Mesenchymal stem cell (in vitro differentiated cells and primary cell): ENCODE measurements at regions not wholly inside any gene's neighbourhood (a gene's known extent, or its start where the extent isn't known, plus 50 kb on each side); places are given as distances from the start of the nearest gene placed in this dataset.

Source experiments
- DNase-seq: peaks from one replicate; pipeline ENCODE4 v3.0.0-alpha.2; 2013
- H2AFZ ChIP-seq: one replicate; pipeline ENCODE4 v1.6.1; 2013; ENCODE audit warnings: low read depth, mild to moderate bottlenecking, control low read depth, inconsistent platforms, low read length, moderate library complexity
- H2AK5ac ChIP-seq: 2 replicates; pipeline ENCODE4 v1.6.1; 2013; ENCODE audit warnings: low read length, moderate library complexity, mild to moderate bottlenecking, inconsistent platforms; ENCODE audit not compliant: severe bottlenecking
- H2BK120ac ChIP-seq: one replicate; pipeline ENCODE4 v1.6.1; 2013; ENCODE audit warnings: low read depth, mild to moderate bottlenecking, inconsistent platforms, low read length, moderate library complexity
- H2BK12ac ChIP-seq, 2 experiments: one replicate each; pipeline ENCODE4 v1.6.1; 2013; ENCODE audit warnings: inconsistent platforms in 2 of 2, low read length in 2 of 2, mild to moderate bottlenecking in 2 of 2, moderate library complexity in 2 of 2, control low read depth in 1 of 2
- H2BK15ac ChIP-seq: one replicate; pipeline ENCODE4 v1.6.1; 2013; ENCODE audit warnings: mild to moderate bottlenecking, low read depth, inconsistent platforms; ENCODE audit not compliant: poor library complexity, severe bottlenecking
- H2BK5ac ChIP-seq: 2 replicates; pipeline ENCODE4 v1.6.1; 2013; ENCODE audit warnings: low read depth, mild to moderate bottlenecking, low read length, control low read depth, inconsistent platforms; ENCODE audit not compliant: poor library complexity, severe bottlenecking
- H3K14ac ChIP-seq, 2 experiments: one replicate each; pipeline ENCODE4 v1.6.1; 2013; ENCODE audit warnings: inconsistent platforms in 2 of 2, low read length in 2 of 2, control low read depth in 1 of 2, mild to moderate bottlenecking in 1 of 2, moderate library complexity in 1 of 2
- H3K18ac ChIP-seq, 2 experiments: one replicate each; pipeline ENCODE4 v1.6.1; 2013; ENCODE audit warnings: inconsistent platforms in 2 of 2, low read length in 2 of 2, control low read depth in 1 of 2, low read depth in 1 of 2, mild to moderate bottlenecking in 1 of 2
- H3K23ac ChIP-seq, 2 experiments: one replicate each; pipeline ENCODE4 v1.6.1; 2013; ENCODE audit warnings: inconsistent platforms in 2 of 2, low read length in 2 of 2, mild to moderate bottlenecking in 2 of 2, moderate library complexity in 2 of 2, control low read depth in 1 of 2
- H3K27ac ChIP-seq: 2 replicates; pipeline ENCODE4 v1.5.1; 2013; ENCODE audit warnings: mild to moderate bottlenecking, moderate library complexity, low read length, control low read depth, inconsistent platforms; ENCODE audit not compliant: poor library complexity, severe bottlenecking
- H3K27me3 ChIP-seq, 2 experiments: 2 replicates each; pipeline versions ENCODE4 v1.6.1 to v1.7.0; 2013; ENCODE audit warnings: low read length in 2 of 2, mild to moderate bottlenecking in 2 of 2, moderate library complexity in 2 of 2, control low read depth in 1 of 2, inconsistent platforms in 1 of 2; ENCODE audit not compliant: control insufficient read depth in 1 of 2, insufficient read depth in 1 of 2
- H3K36me3 ChIP-seq, 2 experiments: 2 replicates each; pipeline versions ENCODE4 v1.6.1 to v1.7.0; 2013; ENCODE audit warnings: low read length in 2 of 2, control low read depth in 1 of 2, inconsistent platforms in 1 of 2, low read depth in 1 of 2, mild to moderate bottlenecking in 1 of 2; ENCODE audit not compliant: insufficient read depth in 2 of 2, control insufficient read depth in 1 of 2
- H3K4ac ChIP-seq, 2 experiments: one replicate each; pipeline ENCODE4 v1.6.1; 2013; ENCODE audit warnings: inconsistent platforms in 2 of 2, low read length in 2 of 2, mild to moderate bottlenecking in 2 of 2, moderate library complexity in 2 of 2, control low read depth in 1 of 2, low read depth in 1 of 2
- H3K4me1 ChIP-seq: 2 replicates; pipeline ENCODE4 v1.6.1; 2013; ENCODE audit warnings: low read depth, low read length, control low read depth; ENCODE audit not compliant: control insufficient read depth, insufficient read depth
- H3K4me2 ChIP-seq: 2 replicates; pipeline ENCODE4 v1.6.1; 2013; ENCODE audit warnings: low read length, mild to moderate bottlenecking, inconsistent platforms; ENCODE audit not compliant: poor library complexity, severe bottlenecking
- H3K4me3 ChIP-seq, 2 experiments: 2 replicates each; pipeline versions ENCODE4 v1.5.1 to v1.7.0; 2013; ENCODE audit warnings: low read length in 2 of 2, mild to moderate bottlenecking in 2 of 2, control low read depth in 1 of 2, low read depth in 1 of 2; ENCODE audit not compliant: insufficient read depth in 1 of 2
- H3K79me1 ChIP-seq: replicated peaks from 2 replicates; pipeline ENCODE4 v1.6.1; 2013; ENCODE audit warnings: mild to moderate bottlenecking, control low read depth, low read length, inconsistent platforms; ENCODE audit not compliant: poor library complexity, severe bottlenecking
- H3K9ac ChIP-seq: 2 replicates; pipeline ENCODE4 v1.7.0; 2013; ENCODE audit warnings: mild to moderate bottlenecking, low read length, moderate library complexity
- H3K9me3 ChIP-seq: 2 replicates; pipeline ENCODE4 v1.7.0; 2013; ENCODE audit warnings: mild to moderate bottlenecking, low read length; ENCODE audit not compliant: control insufficient read depth
- H4K8ac ChIP-seq: one replicate; pipeline ENCODE4 v1.6.1; 2013; ENCODE audit warnings: inconsistent platforms, mild to moderate bottlenecking, low read length, moderate library complexity
- H4K91ac ChIP-seq: one replicate; pipeline ENCODE4 v1.6.1; 2013; ENCODE audit warnings: mild to moderate bottlenecking, low read length, inconsistent platforms
- WGBS: methylation state at CpG from one replicate; pipeline ENCODE4 v1.1.7; 2013; ENCODE audit warnings: mixed read lengths; 5-methylcytosine and 5-hydroxymethylcytosine counted together

- WGBS: 93% methylated on average over 5 of the region's 5 CpGs
These were observed 469.5 kb upstream of the FAM241A start for GRCh38 chr4:111675746-111676145.

DNA sequence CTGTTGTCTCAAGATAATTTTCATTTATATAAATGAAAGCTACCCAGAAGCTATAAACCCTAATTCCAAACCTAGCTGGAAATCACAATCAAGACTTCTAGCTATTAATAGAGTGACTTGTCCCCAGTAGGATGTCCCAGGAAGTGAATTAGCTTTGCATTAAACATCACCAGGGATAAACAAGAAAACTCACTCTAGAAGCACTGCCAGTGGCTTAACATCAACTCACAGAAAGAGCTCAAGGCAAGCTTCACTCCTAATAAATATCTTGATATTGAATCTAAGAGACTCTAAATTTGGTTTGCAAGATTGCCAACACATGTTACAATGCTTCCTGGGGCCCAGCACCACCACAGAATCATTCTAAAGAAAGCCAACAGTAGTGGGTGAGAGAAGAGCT lies 468.7 kb upstream of the FAM241A start:
- peak overlapping the region; percentile 12 for H3K9ac ChIP-seq
- no peak overlapping the region for H4K8ac ChIP-seq

More at GRCh38 chr4:111675746-111676145, 469.5 kb upstream of the FAM241A start:
- Histone ChIP-seq H3K4me2 (no peak overlapping the region), H2AFZ (no peak overlapping the region), H3K23ac (no peak overlapping the region), H3K14ac (no peak overlapping the region), H3K9me3 (no peaks in the 10 kb centered on the region), H3K27ac (no peak overlapping the region), H2AK5ac (no peak overlapping the region), H4K8ac (no peak overlapping the region), H3K27me3 (no peaks in the 10 kb centered on the region), H3K79me1 (no peaks in the 10 kb centered on the region), H2BK15ac (no peak overlapping the region), H2BK12ac (no peak overlapping the region), H3K18ac (no peak overlapping the region), H2BK120ac (no peak overlapping the region), H4K91ac (no peak overlapping the region), H3K4me3 (no peak overlapping the region), H3K36me3 (no peaks in the 10 kb centered on the region), H3K4ac (no peak overlapping the region), H3K4me1 (no peaks in the 10 kb centered on the region), H3K9ac (no peak overlapping the region), H2BK5ac (no peak overlapping the region)
- no peak for DNase-seq

GRCh38 chr4:111678479-111678878 lies 466.8 kb upstream of the FAM241A start:
- Histone ChIP-seq H3K4me1 (no peaks in the 10 kb centered on the region), H3K79me1 (no peaks in the 10 kb centered on the region), H3K9me3 (no peaks in the 10 kb centered on the region), H3K4ac (no peak overlapping the region), H2BK5ac (no peak overlapping the region), H3K4me3 (no peak overlapping the region), H3K14ac (no peak overlapping the region), H2AFZ (no peak overlapping the region), H4K91ac (no peak overlapping the region), H3K18ac (no peak overlapping the region), H2BK12ac (no peak overlapping the region), H2AK5ac (no peak overlapping the region), H2BK120ac (no peak overlapping the region), H3K23ac (no peak overlapping the region), H3K36me3 (no peaks in the 10 kb centered on the region), H4K8ac (no peak overlapping the region), H3K27me3 (no peaks in the 10 kb centered on the region), H3K27ac (no peak overlapping the region), H2BK15ac (no peak overlapping the region), H3K4me2 (no peak overlapping the region), H3K9ac (peak overlapping the region; percentile 65)
- DNase-seq: peak; percentile 69
- no CpG with 5 or more reads among the region's 1 CpG for WGBS

More for the DNA sequence above, 468.7 kb upstream of the FAM241A start:
- H3K79me1 ChIP-seq: no peaks in the 10 kb centered on the region
- H3K4ac ChIP-seq: no peak overlapping the region
- H3K23ac ChIP-seq: no peak overlapping the region
- H3K4me1 ChIP-seq: no peaks in the 10 kb centered on the region
- H2BK120ac ChIP-seq: no peak overlapping the region
- no peak for DNase-seq
- no peak overlapping the region for H3K27ac ChIP-seq
- no peak overlapping the region for H3K4me3 ChIP-seq
- no peak overlapping the region for H2BK15ac ChIP-seq
- H4K91ac ChIP-seq: no peak overlapping the region
- no peak overlapping the region for H2AFZ ChIP-seq
- H3K18ac ChIP-seq: no peak overlapping the region
- H3K27me3 ChIP-seq: no peaks in the 10 kb centered on the region
- H2BK5ac ChIP-seq: no peak overlapping the region
- H2BK12ac ChIP-seq: no peak overlapping the region
- no peak overlapping the region for H3K4me2 ChIP-seq
- no peaks in the 10 kb centered on the region for H3K9me3 ChIP-seq
- H3K14ac ChIP-seq: no peak overlapping the region
- H3K36me3 ChIP-seq: no peaks in the 10 kb centered on the region
- no peak overlapping the region for H2AK5ac ChIP-seq

GRCh38 chr4:111678908-111679307 lies 466.3 kb upstream of the FAM241A start:
- H3K36me3 ChIP-seq: no peaks in the 10 kb centered on the region
- no peak overlapping the region for H4K91ac ChIP-seq
- H3K4ac ChIP-seq: no peak overlapping the region
- DNase-seq: no peak
- no peak overlapping the region for H3K14ac ChIP-seq
- no peaks in the 10 kb centered on the region for H3K79me1 ChIP-seq
- H3K4me1 ChIP-seq: no peaks in the 10 kb centered on the region
- H2BK120ac ChIP-seq: no peak overlapping the region
- WGBS: 93% methylated on average over 2 of the region's 5 CpGs
- H3K4me2 ChIP-seq: no peak overlapping the region
- H2BK5ac ChIP-seq: no peak overlapping the region
- no peak overlapping the region for H2BK15ac ChIP-seq
- H3K27me3 ChIP-seq: no peaks in the 10 kb centered on the region
- no peak overlapping the region for H3K4me3 ChIP-seq
- H2AK5ac ChIP-seq: no peak overlapping the region
- H3K9me3 ChIP-seq: no peaks in the 10 kb centered on the region
- H4K8ac ChIP-seq: no peak overlapping the region
- no peak overlapping the region for H3K18ac ChIP-seq
- no peak overlapping the region for H3K23ac ChIP-seq
- no peak overlapping the region for H2BK12ac ChIP-seq
- H2AFZ ChIP-seq: no peak overlapping the region
- H3K9ac ChIP-seq: no peak overlapping the region
- no peak overlapping the region for H3K27ac ChIP-seq
